ENCODE measurements at regions not wholly inside any gene's neighbourhood (a gene's known extent, or its start where the extent isn't known, plus 50 kb on each side); places are given as distances from the start of the nearest gene placed in this dataset.

GRCh38 chr6:149170564-149171452 lies 146.7 kb upstream of the TAB2 start:
- Histone ChIP-seq H3K9me1 (ENCODE audit: control insufficient read depth, insufficient read depth, low read length) (no peaks in the 10 kb centered on the region), H3K79me2 (ENCODE audit: control insufficient read depth, insufficient read depth, low read length) (no peaks in the 10 kb centered on the region), H3K9ac (ENCODE audit: insufficient read depth in 1 of 2, low read depth in 2 of 2, low read length in 2 of 2) (no peak overlapping the region), H2AFZ (ENCODE audit: low read depth, low read length) (peak overlapping the region; percentile 35), H3K9me3 (replicated peaks; ENCODE audit: control insufficient read depth, insufficient read depth, low read depth, low read length) (no peaks in the 10 kb centered on the region), H3K4me2 (ENCODE audit: insufficient read depth, low read length) (peak overlapping the region; percentile 25; the same call in 1 of the 2 replicates), H3K4me1 (replicated peaks in 1 of 2; ENCODE audit: control insufficient read depth in 2 of 2, insufficient read depth in 2 of 2, low read length in 2 of 2) (peaks cover 3 to 6% of the 10 kb centered on the region in 2 experiments; a peak in 4 of 5 replicates), H3K27ac (ENCODE audit: extremely low read depth, low read depth, low read length) (no peak overlapping the region), H4K20me1 (replicated peaks; ENCODE audit: control insufficient read depth, insufficient read depth, low read length) (no peaks in the 10 kb centered on the region), H3K36me3 (ENCODE audit: control insufficient read depth, insufficient read depth, low read length) (no peaks in the 10 kb centered on the region), H3K4me3 (no peak overlapping the region), H3K27me3 (ENCODE audit: control insufficient read depth in 2 of 2, insufficient read depth in 2 of 2, low read length in 2 of 2) (peaks cover 2 to 3% of the 10 kb centered on the region in 2 experiments; a peak in 1 of 5 replicates)
- CTCF ChIA-PET (ENCODE audit: low intra/inter-chr PET ratio), result no interaction called here
- ATAC-seq, result peak; percentile 64
- in situ Hi-C loops (cut with MboI) (no loop called here), intact Hi-C loops (cut with micrococcal nuclease) (no loop called here)
- WGBS (ENCODE audit: insufficient coverage, low coverage, missing lambda C conversion rate), result 17% methylated on average over 11 of the region's 11 CpGs
- POLR2A ChIA-PET, result interaction anchor here (1.4 to 1.6 kb wide), 2 partner anchors 12 to 17 kb away, joined by 6 to 7 read pairs; no protein-coding TSS in a partner anchor
- DNase-seq (ENCODE audit: extremely low read depth in 1 of 4, low spot score in 3 of 4), result peak in 2 of 4 experiments; percentile 49 to 61
- FAIRE-seq, result peak; percentile 71
- BruUV-seq (replicated peaks), result no TSS peak
- TF ChIP-seq ELF2 (CRISPR knock-in tag; IDR thresholded peaks at IDR 0.05) (no peak), NFIC (IDR thresholded peaks at IDR 0.05) (peak; percentile 81), ZNF639 (CRISPR knock-in tag; conservative IDR thresholded peaks at IDR 0.05 in 1 of 2, IDR thresholded peaks at IDR 0.05 in 1 of 2) (peak in 1 of 2 experiments; percentile 70; a peak in 1 of 4 replicates), SMARCE1 (IDR thresholded peaks at IDR 0.05) (peak; percentile 27; the same call in 1 of the 2 replicates), MAFG (tag; conservative IDR thresholded peaks at IDR 0.05) (peak; percentile 40; the same call in 1 of the 2 replicates), VEZF1 (CRISPR knock-in tag; IDR thresholded peaks at IDR 0.05) (0 out of 2 replicates have a peak, but pooled peaks have one; percentile 13), BCOR (IDR thresholded peaks at IDR 0.05) (peak; percentile 71; the same call in 1 of the 2 replicates), FOXK2 (conservative IDR thresholded peaks at IDR 0.05 in 1 of 2, IDR thresholded peaks at IDR 0.05 in 1 of 2; ENCODE audit: low read depth in 2 of 2) (0 out of 4 replicates have a peak, but pooled peaks of 1 of the 2 experiments have one; percentile 34), ELK3 (CRISPR knock-in tag; IDR thresholded peaks at IDR 0.05) (no peak), TEAD4 (IDR thresholded peaks at IDR 0.05; ENCODE audit: low read length) (0 out of 2 replicates have a peak, but pooled peaks have one; percentile 23), TEAD4 (CRISPR knock-in tag; IDR thresholded peaks at IDR 0.05; ENCODE audit: borderline replicate concordance) (no peak), RBM25 (IDR thresholded peaks at IDR 0.05; ENCODE audit: low read depth, low read length, severe bottlenecking) (peak; percentile 47), ARID1B (IDR thresholded peaks at IDR 0.05) (peak; percentile 46), CXXC5 (CRISPR knock-in tag; IDR thresholded peaks at IDR 0.05) (no peak), RFX5 (IDR thresholded peaks at IDR 0.05; ENCODE audit: low read depth, low read length) (no peak), TARDBP (IDR thresholded peaks at IDR 0.05) (0 out of 2 replicates have a peak, but pooled peaks have one; percentile 63)
